ENCODE measurements at regions not wholly inside any gene's neighbourhood (a gene's known extent, or its start where the extent isn't known, plus 50 kb on each side); places are given as distances from the start of the nearest gene placed in this dataset.

GRCh38 chr20:11604339-11604738 is 313.4 kb upstream of the BTBD3 start:
- 71 to 83% methylated on average over 1 of the region's 1 CpG for WGBS, 2 donors

GRCh38 chr20:11607047-11607446 is 310.6 kb upstream of the BTBD3 start:
- no peak for DNase-seq
- intact Hi-C loops (cut with DNase I), result no loop called here
- WGBS, 2 donors, result 93 to 97% methylated on average over 5 of the region's 5 CpGs
- H3K36me3 ChIP-seq, result no peaks in the 10 kb centered on the region
- TF ChIP-seq CTCF (IDR thresholded peaks at IDR 0.05) (no peak), POLR2A (IDR thresholded peaks at IDR 0.05) (no peak)
- no peaks in the 10 kb centered on the region for H3K4me1 ChIP-seq
- no peaks in the 10 kb centered on the region for H3K9me3 ChIP-seq
- H3K27ac ChIP-seq, result no peak overlapping the region
- H3K27me3 ChIP-seq, result no peaks in the 10 kb centered on the region
- no peak overlapping the region for H3K4me3 ChIP-seq

More at GRCh38 chr20:11604339-11604738, 313.4 kb upstream of the BTBD3 start:
- intact Hi-C loops (cut with DNase I), result no loop called here
- Histone ChIP-seq H3K27me3 (no peaks in the 10 kb centered on the region), H3K4me1 (no peaks in the 10 kb centered on the region), H3K36me3 (no peaks in the 10 kb centered on the region), H3K27ac (no peak overlapping the region), H3K9me3 (no peaks in the 10 kb centered on the region), H3K4me3 (no peak overlapping the region)
- no peak for TF ChIP-seq POLR2A (IDR thresholded peaks at IDR 0.05)
- TF ChIP-seq CTCF (IDR thresholded peaks at IDR 0.05), result no peak
- no peak for DNase-seq

GRCh38 chr20:11608736-11609135 is 309.0 kb upstream of the BTBD3 start:
- TF ChIP-seq POLR2A (IDR thresholded peaks at IDR 0.05) (no peak), CTCF (IDR thresholded peaks at IDR 0.05) (no peak)
- no peak overlapping the region for H3K4me3 ChIP-seq
- no peaks in the 10 kb centered on the region for H3K4me1 ChIP-seq
- 91 to 96% methylated on average over 8 to 23 of the region's 23 CpGs for WGBS, 2 donors
- H3K27ac ChIP-seq, result no peak overlapping the region
- DNase-seq, result no peak
- H3K9me3 ChIP-seq, result no peaks in the 10 kb centered on the region
- H3K27me3 ChIP-seq, result no peaks in the 10 kb centered on the region
- intact Hi-C loops (cut with DNase I), result no loop called here
- H3K36me3 ChIP-seq, result no peaks in the 10 kb centered on the region

- H3K27ac ChIP-seq, result no peak overlapping the region
- no peaks in the 10 kb centered on the region for H3K36me3 ChIP-seq
- intact Hi-C loops (cut with DNase I), result no loop called here
- H3K9me3 ChIP-seq, result no peaks in the 10 kb centered on the region
- H3K4me1 ChIP-seq, result no peaks in the 10 kb centered on the region
- WGBS, 2 donors, result 64 to 66% methylated on average over 3 of the region's 3 CpGs
- TF ChIP-seq CTCF (IDR thresholded peaks at IDR 0.05), result no peak
- no peak for TF ChIP-seq POLR2A (IDR thresholded peaks at IDR 0.05)
- no peaks in the 10 kb centered on the region for H3K27me3 ChIP-seq
- DNase-seq, result no peak
- no peak overlapping the region for H3K4me3 ChIP-seq
Observed at GRCh38 chr20:11624704-11625103, 293.0 kb upstream of the BTBD3 start.

GRCh38 chr20:11626551-11626950 is 291.1 kb upstream of the BTBD3 start:
- no peak overlapping the region for H3K27ac ChIP-seq
- no peak for DNase-seq
- no peak overlapping the region for H3K4me3 ChIP-seq
- H3K27me3 ChIP-seq, result no peaks in the 10 kb centered on the region
- H3K9me3 ChIP-seq, result no peaks in the 10 kb centered on the region
- H3K36me3 ChIP-seq, result no peaks in the 10 kb centered on the region
- TF ChIP-seq CTCF (IDR thresholded peaks at IDR 0.05) (no peak), POLR2A (IDR thresholded peaks at IDR 0.05) (no peak)
- WGBS, 2 donors, result 52 to 60% methylated on average over 3 to 4 of the region's 4 CpGs
- no peaks in the 10 kb centered on the region for H3K4me1 ChIP-seq
- intact Hi-C loops (cut with DNase I), result no loop called here
